GM12801 (cell line): ENCODE measurements at regions not wholly inside any gene's neighbourhood (a gene's known extent, or its start where the extent isn't known, plus 50 kb on each side); places are given as distances from the start of the nearest gene placed in this dataset.

Source experiments
- TF ChIP-seq, protein P1 (sequence below): IDR thresholded peaks from one replicate; pipeline ENCODE4 v1.5.1; 2011; ENCODE audit warnings: control low read depth; ENCODE audit not compliant: insufficient read length; ENCODE audit errors: extremely low read depth

- TF ChIP-seq, protein P1, sequence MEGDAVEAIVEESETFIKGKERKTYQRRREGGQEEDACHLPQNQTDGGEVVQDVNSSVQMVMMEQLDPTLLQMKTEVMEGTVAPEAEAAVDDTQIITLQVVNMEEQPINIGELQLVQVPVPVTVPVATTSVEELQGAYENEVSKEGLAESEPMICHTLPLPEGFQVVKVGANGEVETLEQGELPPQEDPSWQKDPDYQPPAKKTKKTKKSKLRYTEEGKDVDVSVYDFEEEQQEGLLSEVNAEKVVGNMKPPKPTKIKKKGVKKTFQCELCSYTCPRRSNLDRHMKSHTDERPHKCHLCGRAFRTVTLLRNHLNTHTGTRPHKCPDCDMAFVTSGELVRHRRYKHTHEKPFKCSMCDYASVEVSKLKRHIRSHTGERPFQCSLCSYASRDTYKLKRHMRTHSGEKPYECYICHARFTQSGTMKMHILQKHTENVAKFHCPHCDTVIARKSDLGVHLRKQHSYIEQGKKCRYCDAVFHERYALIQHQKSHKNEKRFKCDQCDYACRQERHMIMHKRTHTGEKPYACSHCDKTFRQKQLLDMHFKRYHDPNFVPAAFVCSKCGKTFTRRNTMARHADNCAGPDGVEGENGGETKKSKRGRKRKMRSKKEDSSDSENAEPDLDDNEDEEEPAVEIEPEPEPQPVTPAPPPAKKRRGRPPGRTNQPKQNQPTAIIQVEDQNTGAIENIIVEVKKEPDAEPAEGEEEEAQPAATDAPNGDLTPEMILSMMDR, result no peak
Measured at GRCh38 chr13:105972811-105973590, 562.5 kb downstream of the EFNB2 start.

DNA sequence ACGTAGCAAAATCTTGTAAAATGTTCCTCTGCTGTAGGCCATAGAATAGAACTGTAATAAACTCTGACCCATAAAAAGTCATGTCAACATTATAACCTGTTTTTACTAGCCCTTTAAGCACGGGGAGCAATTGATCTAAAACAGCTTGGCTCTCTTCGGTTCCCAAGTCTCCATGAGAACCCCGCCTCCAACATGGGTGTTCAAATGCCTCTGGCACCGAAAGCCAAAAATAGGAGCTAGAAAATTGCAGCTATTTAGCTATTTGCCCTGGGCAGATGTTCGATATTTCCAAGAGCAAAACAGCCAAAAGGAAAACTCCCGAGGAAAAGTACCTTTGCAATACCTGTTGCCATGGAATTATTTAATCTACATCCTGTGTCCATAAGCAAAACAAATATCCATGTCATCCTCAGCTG lies 563.1 kb downstream of the EFNB2 start:
- TF ChIP-seq, protein P1, result no peak

GRCh38 chr13:105971738-105972137 lies 563.7 kb downstream of the EFNB2 start:
- TF ChIP-seq, protein P1, result no peak

DNA sequence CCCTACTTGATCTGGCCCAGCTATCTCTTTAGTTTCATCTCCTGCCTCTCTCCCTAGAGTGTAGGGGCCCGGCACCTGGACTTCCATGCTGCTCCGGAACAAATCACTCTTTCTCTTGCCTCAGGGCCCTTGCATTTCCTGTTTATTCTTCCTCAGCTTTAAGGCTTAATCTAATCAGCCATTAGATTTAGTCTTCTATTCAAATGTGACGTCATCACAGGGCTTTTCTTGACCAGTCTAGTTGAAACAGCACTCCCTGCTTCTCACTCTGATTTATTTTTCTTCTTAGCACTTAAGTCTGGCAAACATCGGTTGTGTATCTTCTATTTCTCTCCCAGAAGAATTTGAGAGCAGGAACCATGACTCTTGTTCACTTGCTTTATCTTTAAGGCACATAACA lies 564.1 kb downstream of the EFNB2 start:
- TF ChIP-seq, protein P1, result no peak

- TF ChIP-seq, protein P1, result no peak
Measured at GRCh38 chr13:105969761-105970160, 565.7 kb downstream of the EFNB2 start.

DNA sequence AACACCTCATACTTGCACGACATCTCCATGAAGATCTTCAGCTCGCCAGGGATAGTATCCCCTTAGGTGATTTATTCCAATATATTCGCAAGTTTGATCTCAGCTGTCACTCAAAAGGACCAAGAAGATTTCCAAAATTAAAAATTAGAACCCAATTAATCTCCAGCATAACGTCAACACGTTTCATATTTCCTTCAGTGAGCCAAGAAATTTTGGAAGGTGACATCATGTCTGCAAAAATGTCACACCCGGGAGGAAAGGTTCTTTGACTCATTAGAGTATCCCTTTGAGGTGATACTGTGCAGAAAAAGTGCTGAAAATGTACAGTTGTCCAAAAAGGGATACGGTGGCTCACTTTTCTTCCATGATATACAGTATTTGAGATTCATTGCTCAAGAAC lies 569.6 kb downstream of the EFNB2 start:
- TF ChIP-seq, protein P1, result no peak

GRCh38 chr13:105962080-105962479 lies 573.4 kb downstream of the EFNB2 start:
- TF ChIP-seq, protein P1, result no peak
